ENCODE measurements at regions not wholly inside any gene's neighbourhood (a gene's known extent, or its start where the extent isn't known, plus 50 kb on each side); places are given as distances from the start of the nearest gene placed in this dataset.

- no peak for TF ChIP-seq CTCF (IDR thresholded peaks at IDR 0.05)
- no peak for TF ChIP-seq FOXM1 (IDR thresholded peaks at IDR 0.05; ENCODE audit: low read depth)
- TF ChIP-seq YY1 (IDR thresholded peaks at IDR 0.05; ENCODE audit: low read depth), result no peak
- TF ChIP-seq RAD21 (IDR thresholded peaks at IDR 0.05; ENCODE audit: low read length), result peak; percentile 36
- TF ChIP-seq MXI1 (IDR thresholded peaks at IDR 0.05; ENCODE audit: low read depth, low read length), result no peak
- TF ChIP-seq EP300 (IDR thresholded peaks at IDR 0.05; ENCODE audit: borderline replicate concordance in 1 of 2, low read depth in 1 of 2, low read length in 1 of 2), result no peak
- no peak for TF ChIP-seq POLR2AphosphoS5 (IDR thresholded peaks at IDR 0.05; ENCODE audit: low read depth, low read length)
- TF ChIP-seq EZH2phosphoT487 (IDR thresholded peaks at IDR 0.05; ENCODE audit: borderline replicate concordance, low read depth), result no peak
- TF ChIP-seq ELF1 (IDR thresholded peaks at IDR 0.05), result no peak
- no peak for TF ChIP-seq TAF1 (IDR thresholded peaks at IDR 0.05; ENCODE audit: borderline replicate concordance, low read depth, low read length)
- no peak for TF ChIP-seq GABPA (IDR thresholded peaks at IDR 0.05; ENCODE audit: low read depth)
Measured at GRCh38 chr5:87885758-87886157, 382.9 kb downstream of the TMEM161B start.

Measured in SK-N-SH (cell line).